ENCODE measurements at regions not wholly inside any gene's neighbourhood (a gene's known extent, or its start where the extent isn't known, plus 50 kb on each side); places are given as distances from the start of the nearest gene placed in this dataset.

- ChIA-PET CTCF (no interaction called here), POLR2A (no interaction called here)
- FAIRE-seq (no peak), DNase-seq (ENCODE audit: low read depth, low spot score) (no peak)
- H3K9ac ChIP-seq (replicated peaks; ENCODE audit: extremely low read depth, insufficient read depth, low read length), result no peak overlapping the region
- H3K9me1 ChIP-seq (replicated peaks; ENCODE audit: control insufficient read depth, extremely low read depth, insufficient read depth, low read length), result no peaks in the 10 kb centered on the region
- H4K20me1 ChIP-seq (replicated peaks; ENCODE audit: control insufficient read depth, extremely low read depth, insufficient read depth, low read length), result no peaks in the 10 kb centered on the region
- H3K36me3 ChIP-seq (ENCODE audit: control insufficient read depth in 2 of 2, extremely low read depth in 1 of 2, insufficient read depth in 2 of 2, low read length in 2 of 2), result no peaks in the 10 kb centered on the region
- no peak overlapping the region for H3K27ac ChIP-seq (ENCODE audit: insufficient read depth, low read depth, low read length)
- H3K27me3 ChIP-seq (ENCODE audit: control insufficient read depth in 2 of 2, insufficient read depth in 2 of 2, low read length in 2 of 2), result no peaks in the 10 kb centered on the region
- no peaks in the 10 kb centered on the region for H3K79me2 ChIP-seq (ENCODE audit: control insufficient read depth, insufficient read depth, low read length)
- dilution Hi-C loops (cut with MboI; ENCODE audit: extremely low pct_ligation_motif_present, low sequenced_read_pairs), result no loop called here
- H3K9me3 ChIP-seq (replicated peaks; ENCODE audit: control insufficient read depth, insufficient read depth, low read length), result no peaks in the 10 kb centered on the region
- intact Hi-C loops (cut with micrococcal nuclease), result no loop called here
- H3K4me1 ChIP-seq (ENCODE audit: control insufficient read depth, extremely low read depth, insufficient read depth, low read length), result no peaks in the 10 kb centered on the region
- BruUV-seq (replicated peaks), result no TSS peak
- no peak overlapping the region for H2AFZ ChIP-seq (ENCODE audit: low read depth, low read length)
- TF ChIP-seq POLR2A (IDR thresholded peaks at IDR 0.05; ENCODE audit: low read depth, low read length) (no peak), GATA2 (IDR thresholded peaks at IDR 0.05; ENCODE audit: insufficient read depth, insufficient read length, low read depth, low read length) (no peak), EZH2 (IDR thresholded peaks at IDR 0.05; ENCODE audit: borderline replicate concordance, low read depth, low read length, severe bottlenecking) (no peak), POLR2AphosphoS5 (IDR thresholded peaks at IDR 0.05; ENCODE audit: insufficient read depth, low read depth, low read length) (no peak), JUN (IDR thresholded peaks at IDR 0.05; ENCODE audit: borderline replicate concordance, insufficient read depth, insufficient read length, low read depth) (no peak), FOS (IDR thresholded peaks at IDR 0.05; ENCODE audit: borderline replicate concordance, insufficient read depth, low read length) (no peak), MAX (IDR thresholded peaks at IDR 0.05; ENCODE audit: insufficient read depth, insufficient read length) (no peak), CTCF (IDR thresholded peaks at IDR 0.05; ENCODE audit: extremely low read depth in 1 of 2, insufficient read depth in 1 of 2, low read depth in 1 of 2, low read length in 2 of 2) (no peak), MYC (IDR thresholded peaks at IDR 0.05; ENCODE audit: low read depth, low read length) (no peak)
- no peak overlapping the region for H3K4me3 ChIP-seq (replicated peaks in 1 of 3; ENCODE audit: insufficient read depth in 1 of 3, low read depth in 1 of 3, low read length in 3 of 3)
- no peak overlapping the region for H3K4me2 ChIP-seq (ENCODE audit: insufficient read depth, low read length)
Measured at GRCh38 chr1:165034136-165034809, 322.2 kb downstream of the LMX1A start.

Data from endothelial cell of umbilical vein (primary cell).